Neural cell (in vitro differentiated cells): ENCODE measurements at regions not wholly inside any gene's neighbourhood (a gene's known extent, or its start where the extent isn't known, plus 50 kb on each side); places are given as distances from the start of the nearest gene placed in this dataset.

Experiments
- RAD21 ChIP-seq: fragments of 450-650 bp; conservative IDR thresholded peaks from 2 replicates; pipeline ENCODE4 v1.6.1; 2014; ENCODE audit warnings: antibody characterized with exemption, mild to moderate bottlenecking, moderate library complexity
- TF ChIP-seq, protein P1 (sequence below): fragments of 450-650 bp; IDR thresholded peaks from 2 replicates; pipeline ENCODE4 v1.5.1; 2014; ENCODE audit warnings: antibody characterized with exemption, mild to moderate bottlenecking, moderate library complexity; ENCODE audit not compliant: poor library complexity, severe bottlenecking

DNA sequence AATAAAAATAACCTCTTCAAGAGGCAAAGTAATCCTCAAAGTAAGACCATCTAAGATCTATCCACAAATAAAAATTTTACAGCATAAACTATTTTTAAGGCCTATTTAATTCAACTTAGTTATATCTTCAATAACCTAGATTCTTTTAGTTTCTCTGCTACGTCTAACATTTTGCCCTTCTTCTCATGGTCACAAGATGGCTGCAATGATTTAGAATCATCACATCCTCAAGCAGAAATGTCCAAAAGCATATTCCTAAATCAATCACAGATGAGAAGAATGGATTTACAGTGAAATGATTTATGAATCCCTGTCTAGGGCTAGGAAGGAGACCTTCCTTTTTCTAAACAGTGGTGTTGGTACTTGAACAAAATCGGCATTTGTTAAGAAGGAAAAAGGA, 304.7 kb downstream of the ARHGAP12 start:
- no peak for TF ChIP-seq RAD21
- TF ChIP-seq, protein P1, sequence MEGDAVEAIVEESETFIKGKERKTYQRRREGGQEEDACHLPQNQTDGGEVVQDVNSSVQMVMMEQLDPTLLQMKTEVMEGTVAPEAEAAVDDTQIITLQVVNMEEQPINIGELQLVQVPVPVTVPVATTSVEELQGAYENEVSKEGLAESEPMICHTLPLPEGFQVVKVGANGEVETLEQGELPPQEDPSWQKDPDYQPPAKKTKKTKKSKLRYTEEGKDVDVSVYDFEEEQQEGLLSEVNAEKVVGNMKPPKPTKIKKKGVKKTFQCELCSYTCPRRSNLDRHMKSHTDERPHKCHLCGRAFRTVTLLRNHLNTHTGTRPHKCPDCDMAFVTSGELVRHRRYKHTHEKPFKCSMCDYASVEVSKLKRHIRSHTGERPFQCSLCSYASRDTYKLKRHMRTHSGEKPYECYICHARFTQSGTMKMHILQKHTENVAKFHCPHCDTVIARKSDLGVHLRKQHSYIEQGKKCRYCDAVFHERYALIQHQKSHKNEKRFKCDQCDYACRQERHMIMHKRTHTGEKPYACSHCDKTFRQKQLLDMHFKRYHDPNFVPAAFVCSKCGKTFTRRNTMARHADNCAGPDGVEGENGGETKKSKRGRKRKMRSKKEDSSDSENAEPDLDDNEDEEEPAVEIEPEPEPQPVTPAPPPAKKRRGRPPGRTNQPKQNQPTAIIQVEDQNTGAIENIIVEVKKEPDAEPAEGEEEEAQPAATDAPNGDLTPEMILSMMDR = no peak
